OCI-LY7 (cell line): ENCODE measurements at regions not wholly inside any gene's neighbourhood (a gene's known extent, or its start where the extent isn't known, plus 50 kb on each side); places are given as distances from the start of the nearest gene placed in this dataset.

Experiments used
- BruUV-seq: library from RNA; stranded (reverse); fragments of 400-500 nt; replicated peaks from 2 replicates; lab custom pipeline; 2021; lab: Mats Ljungman, UMichigan
- CTCF ChIA-PET: fragments of 300-600 bp; sonication (Branson Sonifier 250); formaldehyde crosslinking; loops from one replicate; lab custom pipeline; 2022; ENCODE audit warnings: antibody characterized with exemption; ENCODE audit not compliant: unreplicated experiment; lab: Charles Lee
- POLR2A ChIA-PET: fragments of 300-600 bp; sonication (Branson Sonifier 250); formaldehyde crosslinking; loops from one replicate; lab custom pipeline; 2022; ENCODE audit warnings: antibody characterized with exemption; lab: Charles Lee
- DNase-seq: peaks from one replicate; pipeline ENCODE4 v3.0.0-alpha.2; 2015; ENCODE audit warnings: low spot score
- H2AFZ ChIP-seq: fragments of 200-600 bp; sonication (generic), shearing (Covaris generic); 2 replicates; pipeline ENCODE4 v1.6.1; 2014; ENCODE audit warnings: mild to moderate bottlenecking, antibody characterized with exemption, low read length, moderate library complexity
- H3K27ac ChIP-seq: fragments of 200-600 bp; sonication (generic); 2 replicates; pipeline ENCODE4 v1.5.1; 2014; ENCODE audit warnings: mixed run types, low read depth, mild to moderate bottlenecking, moderate library complexity, low read length, inconsistent platforms; ENCODE audit not compliant: poor library complexity, severe bottlenecking
- H3K36me3 ChIP-seq: fragments of 200-600 bp; sonication (generic); 2 replicates; pipeline ENCODE4 v1.6.1; 2014; ENCODE audit warnings: mild to moderate bottlenecking, antibody characterized with exemption, low read length, moderate library complexity, mixed read lengths; ENCODE audit not compliant: insufficient read depth
- H3K4me1 ChIP-seq: fragments of 200-600 bp; sonication (generic); 2 replicates; pipeline ENCODE4 v1.5.1; 2014; ENCODE audit warnings: mild to moderate bottlenecking, low read length; ENCODE audit not compliant: insufficient read depth, poor library complexity, severe bottlenecking
- H3K4me2 ChIP-seq: fragments of 200-600 bp; sonication (generic); 2 replicates; pipeline ENCODE4 v1.6.1; 2014; ENCODE audit warnings: mild to moderate bottlenecking, low read length
- H3K4me3 ChIP-seq: fragments of 200-600 bp; sonication (generic); 2 replicates; pipeline ENCODE4 v1.5.1; 2014; ENCODE audit warnings: mild to moderate bottlenecking, low read depth, low read length; ENCODE audit not compliant: poor library complexity, severe bottlenecking
- H3K79me2 ChIP-seq: fragments of 200-600 bp; sonication (generic); 2 replicates; pipeline ENCODE4 v1.6.1; 2016; ENCODE audit warnings: low read depth, mild to moderate bottlenecking, low read length, moderate library complexity, mixed read lengths; ENCODE audit not compliant: insufficient read depth
- H3K9me2 ChIP-seq: fragments of 200-600 bp; sonication (generic); 2 replicates; pipeline ENCODE4 v1.6.1; 2016; ENCODE audit warnings: mild to moderate bottlenecking, low read length, mixed read lengths; ENCODE audit not compliant: insufficient read depth
- H3K9me3 ChIP-seq: fragments of 200-600 bp; sonication (generic); 2 replicates; pipeline ENCODE4 v1.6.1; 2014; ENCODE audit warnings: mild to moderate bottlenecking, mixed run types, low read length, mixed read lengths
- H4K20me1 ChIP-seq: fragments of 200-600 bp; sonication (generic); 2 replicates; pipeline ENCODE4 v1.6.1; 2014; ENCODE audit warnings: mild to moderate bottlenecking, antibody characterized with exemption, low read length, moderate library complexity, mixed read lengths; ENCODE audit not compliant: insufficient read depth
- EZH2phosphoT487 ChIP-seq: fragments of 200-600 bp; sonication (generic); IDR thresholded peaks from 2 replicates; pipeline ENCODE4 v1.6.1; 2018; ENCODE audit warnings: low read depth, borderline replicate concordance, mild to moderate bottlenecking, mixed run types, antibody characterized with exemption, low read length, moderate library complexity, mixed read lengths
- intact Hi-C: fragments of 100-400 bp; cut with micrococcal nuclease; formaldehyde crosslinking; loops from one replicate; pipeline ENCODE4 v1.10.0; 2022; ENCODE audit not compliant: unreplicated experiment
- TF ChIP-seq, protein P1 (sequence below): fragments of 200-600 bp; sonication (generic); conservative IDR thresholded peaks from 2 replicates; pipeline ENCODE4 v1.5.1; 2014; ENCODE audit warnings: mild to moderate bottlenecking, antibody characterized with exemption, low read length, moderate library complexity, mixed read lengths

DNA sequence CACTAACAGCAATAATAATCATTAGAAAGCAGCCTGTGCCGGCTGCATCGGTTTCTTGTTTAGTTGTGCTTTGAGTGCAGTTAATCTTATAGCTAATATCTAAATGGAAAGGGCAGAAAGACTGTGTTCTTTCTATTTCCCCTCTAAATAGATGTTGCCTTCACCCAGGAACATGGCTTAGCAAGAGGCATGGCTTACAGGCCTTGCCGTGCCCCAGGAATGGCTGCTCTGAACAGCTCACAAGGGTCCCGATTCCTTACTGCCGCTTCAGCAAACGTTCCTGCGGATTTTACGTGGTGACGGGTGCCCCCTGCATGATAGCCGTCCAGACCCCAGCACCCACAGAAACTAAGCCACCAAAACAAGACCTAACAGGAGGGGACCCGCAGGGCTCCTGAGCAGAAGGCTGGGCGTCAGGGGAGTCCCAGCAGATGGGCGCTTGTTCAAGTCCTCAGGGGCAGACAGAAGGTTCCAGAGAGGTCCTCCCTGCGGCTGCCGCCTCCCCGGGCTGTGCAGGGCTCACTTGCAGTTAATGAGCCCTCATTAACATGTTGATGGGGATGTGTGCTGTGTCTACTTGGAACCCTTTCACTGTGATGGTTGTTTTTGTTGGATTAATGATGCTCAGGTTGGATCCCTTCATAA, 52.5 kb upstream of the ENPP7 start:
- Histone ChIP-seq H3K4me3 (no peak overlapping the region), H3K36me3 (no peaks in the 10 kb centered on the region), H3K27ac (no peak overlapping the region), H3K79me2 (no peaks in the 10 kb centered on the region), H4K20me1 (no peaks in the 10 kb centered on the region), H3K4me1 (no peaks in the 10 kb centered on the region), H3K4me2 (no peak overlapping the region), H3K9me3 (no peaks in the 10 kb centered on the region), H3K9me2 (no peaks in the 10 kb centered on the region), H2AFZ (no peak overlapping the region)
- intact Hi-C loops: no loop called here
- ChIA-PET CTCF (no interaction called here), POLR2A (no interaction called here)
- no peak for DNase-seq
- no TSS peak for BruUV-seq
- TF ChIP-seq EZH2phosphoT487: no peak
- TF ChIP-seq, protein P1, sequence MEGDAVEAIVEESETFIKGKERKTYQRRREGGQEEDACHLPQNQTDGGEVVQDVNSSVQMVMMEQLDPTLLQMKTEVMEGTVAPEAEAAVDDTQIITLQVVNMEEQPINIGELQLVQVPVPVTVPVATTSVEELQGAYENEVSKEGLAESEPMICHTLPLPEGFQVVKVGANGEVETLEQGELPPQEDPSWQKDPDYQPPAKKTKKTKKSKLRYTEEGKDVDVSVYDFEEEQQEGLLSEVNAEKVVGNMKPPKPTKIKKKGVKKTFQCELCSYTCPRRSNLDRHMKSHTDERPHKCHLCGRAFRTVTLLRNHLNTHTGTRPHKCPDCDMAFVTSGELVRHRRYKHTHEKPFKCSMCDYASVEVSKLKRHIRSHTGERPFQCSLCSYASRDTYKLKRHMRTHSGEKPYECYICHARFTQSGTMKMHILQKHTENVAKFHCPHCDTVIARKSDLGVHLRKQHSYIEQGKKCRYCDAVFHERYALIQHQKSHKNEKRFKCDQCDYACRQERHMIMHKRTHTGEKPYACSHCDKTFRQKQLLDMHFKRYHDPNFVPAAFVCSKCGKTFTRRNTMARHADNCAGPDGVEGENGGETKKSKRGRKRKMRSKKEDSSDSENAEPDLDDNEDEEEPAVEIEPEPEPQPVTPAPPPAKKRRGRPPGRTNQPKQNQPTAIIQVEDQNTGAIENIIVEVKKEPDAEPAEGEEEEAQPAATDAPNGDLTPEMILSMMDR: no peak

DNA sequence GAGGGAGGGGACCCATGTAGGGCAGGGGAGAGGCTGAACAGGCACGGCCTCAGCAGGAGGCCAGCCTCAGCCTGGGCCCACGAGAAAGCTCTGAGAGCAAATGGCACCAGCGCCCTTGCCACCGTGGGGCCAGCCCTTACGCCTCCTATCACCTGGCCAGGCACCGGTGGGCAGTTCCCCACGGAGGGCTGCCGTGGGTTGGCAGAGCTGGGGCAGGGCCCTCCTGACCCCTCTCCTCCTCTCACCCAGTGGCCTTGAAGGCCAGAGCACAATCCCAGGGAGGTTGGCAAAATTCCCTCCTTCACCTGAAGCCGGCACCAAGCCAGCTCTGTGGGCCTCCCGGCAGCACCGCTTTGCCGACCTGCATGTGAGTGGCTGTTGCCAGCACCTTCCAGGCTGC, 53.1 kb upstream of the ENPP7 start:
- no peak overlapping the region for H2AFZ ChIP-seq
- H3K9me3 ChIP-seq: no peaks in the 10 kb centered on the region
- TF ChIP-seq, protein P1: no peak
- no peak for TF ChIP-seq EZH2phosphoT487
- H4K20me1 ChIP-seq: no peaks in the 10 kb centered on the region
- ChIA-PET CTCF (no interaction called here), POLR2A (no interaction called here)
- H3K9me2 ChIP-seq: no peaks in the 10 kb centered on the region
- H3K4me3 ChIP-seq: no peak overlapping the region
- H3K79me2 ChIP-seq: no peaks in the 10 kb centered on the region
- BruUV-seq: no TSS peak
- no peak overlapping the region for H3K4me2 ChIP-seq
- no peaks in the 10 kb centered on the region for H3K36me3 ChIP-seq
- H3K27ac ChIP-seq: no peak overlapping the region
- no peak for DNase-seq
- no peaks in the 10 kb centered on the region for H3K4me1 ChIP-seq
- intact Hi-C loops: no loop called here

DNA sequence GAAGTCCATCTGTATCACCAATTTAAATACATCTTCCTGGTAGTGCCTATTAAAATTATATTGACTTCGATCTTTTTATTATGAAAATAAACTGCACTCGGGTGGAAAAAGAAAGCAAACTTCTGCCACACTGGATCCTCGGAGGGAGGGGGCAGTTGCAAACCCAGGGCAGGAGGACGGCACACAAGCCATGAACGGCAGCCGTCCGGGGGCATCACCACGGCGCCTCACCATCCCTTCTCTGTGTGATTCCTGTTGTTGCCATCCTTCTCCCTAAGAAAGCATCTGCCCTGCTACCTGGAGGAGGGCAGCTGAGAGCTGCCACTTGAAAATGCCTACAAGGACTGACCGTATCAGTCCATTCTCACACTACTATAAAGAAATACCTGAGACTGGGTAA, 53.9 kb upstream of the ENPP7 start:
- CTCF ChIA-PET: no interaction called here
- no peaks in the 10 kb centered on the region for H3K79me2 ChIP-seq
- intact Hi-C loops: no loop called here
- TF ChIP-seq EZH2phosphoT487: no peak
- TF ChIP-seq, protein P1: no peak
- no peaks in the 10 kb centered on the region for H3K9me3 ChIP-seq
- no peak overlapping the region for H3K4me3 ChIP-seq
- no peak for DNase-seq
- no peaks in the 10 kb centered on the region for H3K9me2 ChIP-seq
- no peak overlapping the region for H3K27ac ChIP-seq
- no peaks in the 10 kb centered on the region for H4K20me1 ChIP-seq
- no peaks in the 10 kb centered on the region for H3K4me1 ChIP-seq
- BruUV-seq: no TSS peak
- H3K36me3 ChIP-seq: no peaks in the 10 kb centered on the region
- POLR2A ChIA-PET: no interaction called here
- no peak overlapping the region for H3K4me2 ChIP-seq
- no peak overlapping the region for H2AFZ ChIP-seq
